C4-2B (cell line): ENCODE measurements at regions not wholly inside any gene's neighbourhood (a gene's known extent, or its start where the extent isn't known, plus 50 kb on each side); places are given as distances from the start of the nearest gene placed in this dataset.

ENCODE experiments used
- CTCF ChIP-seq: fragments of 450-650 bp; conservative IDR thresholded peaks from 2 replicates; pipeline ENCODE4 v1.5.1; 2017; ENCODE audit warnings: mild to moderate bottlenecking
- ZFX ChIP-seq: fragments of 450-650 bp; IDR thresholded peaks from 2 replicates; pipeline ENCODE4 v1.6.1; 2017

- no peak for TF ChIP-seq CTCF
- no peak for TF ChIP-seq ZFX
Measured at GRCh38 chr1:56132520-56132919, 446.8 kb downstream of the PLPP3 start.
